ENCODE measurements at regions not wholly inside any gene's neighbourhood (a gene's known extent, or its start where the extent isn't known, plus 50 kb on each side); places are given as distances from the start of the nearest gene placed in this dataset.

DNA sequence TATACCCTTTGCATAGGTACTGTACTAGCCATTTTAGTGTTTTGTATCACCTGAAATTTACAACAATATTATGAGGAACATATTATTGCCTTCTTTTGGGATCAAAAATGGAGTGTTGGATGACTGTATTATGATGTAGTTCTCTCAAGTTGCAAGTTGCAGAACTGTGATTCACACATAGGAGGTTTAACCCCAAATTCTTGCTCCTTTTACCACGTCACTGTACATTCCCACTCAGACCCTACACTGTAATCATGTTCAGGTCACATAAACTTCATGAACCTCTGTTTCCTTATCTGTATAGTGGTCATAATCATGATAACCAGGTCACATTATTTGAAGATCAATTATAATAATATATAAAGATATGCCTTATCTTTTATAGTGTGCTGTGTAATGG, 925.1 kb upstream of the TENM4 start:
- TF ChIP-seq ZNF274 (IDR thresholded peaks at IDR 0.05; ENCODE audit: low read depth, low read length), result no peak
- TF ChIP-seq SUZ12 (IDR thresholded peaks at IDR 0.05; ENCODE audit: extremely low read depth, insufficient read depth, insufficient read length), result no peak
- no peak for TF ChIP-seq YY1 (IDR thresholded peaks at IDR 0.05; ENCODE audit: insufficient read depth, insufficient read length)
